ENCODE measurements at regions not wholly inside any gene's neighbourhood (a gene's known extent, or its start where the extent isn't known, plus 50 kb on each side); places are given as distances from the start of the nearest gene placed in this dataset.

- no peak overlapping the region for H3K4me3 ChIP-seq (ENCODE audit: low read depth, low read length)
- DNase-seq (ENCODE audit: low read depth, low spot score), result no peak
- in situ Hi-C loops (cut with HindIII; ENCODE audit: low sequenced_read_pairs), result no loop called here
- TF ChIP-seq CTCF (IDR thresholded peaks at IDR 0.05; ENCODE audit: low read depth, low read length), result no peak
Observed at GRCh38 chr20:57921676-57922075, 211.9 kb upstream of the PMEPA1 start.

- DNase-seq (ENCODE audit: low read depth, low spot score), result no peak
- no peak for TF ChIP-seq CTCF (IDR thresholded peaks at IDR 0.05; ENCODE audit: low read depth, low read length)
- no peak overlapping the region for H3K4me3 ChIP-seq (ENCODE audit: low read depth, low read length)
- in situ Hi-C loops (cut with HindIII; ENCODE audit: low sequenced_read_pairs), result no loop called here
Observed at GRCh38 chr20:57920971-57921370, 211.2 kb upstream of the PMEPA1 start.

GRCh38 chr20:57919049-57919448 lies 209.2 kb upstream of the PMEPA1 start:
- TF ChIP-seq CTCF (IDR thresholded peaks at IDR 0.05; ENCODE audit: low read depth, low read length), result no peak

GRCh38 chr20:57918551-57918950 lies 208.7 kb upstream of the PMEPA1 start:
- in situ Hi-C loops (cut with HindIII; ENCODE audit: low sequenced_read_pairs), result no loop called here
- no peak for TF ChIP-seq CTCF (IDR thresholded peaks at IDR 0.05; ENCODE audit: low read depth, low read length)
- no peak overlapping the region for H3K4me3 ChIP-seq (ENCODE audit: low read depth, low read length)
- no peak for DNase-seq (ENCODE audit: low read depth, low spot score)

More at GRCh38 chr20:57919049-57919448, 209.2 kb upstream of the PMEPA1 start:
- in situ Hi-C loops (cut with HindIII; ENCODE audit: low sequenced_read_pairs), result no loop called here
- H3K4me3 ChIP-seq (ENCODE audit: low read depth, low read length), result no peak overlapping the region
- DNase-seq (ENCODE audit: low read depth, low spot score), result no peak

GRCh38 chr20:57914205-57914604 lies 204.4 kb upstream of the PMEPA1 start:
- no peak overlapping the region for H3K4me3 ChIP-seq (ENCODE audit: low read depth, low read length)
- in situ Hi-C loops (cut with HindIII; ENCODE audit: low sequenced_read_pairs), result no loop called here
- no peak for DNase-seq (ENCODE audit: low read depth, low spot score)
- no peak for TF ChIP-seq CTCF (IDR thresholded peaks at IDR 0.05; ENCODE audit: low read depth, low read length)

- no peak overlapping the region for H3K4me3 ChIP-seq (ENCODE audit: low read depth, low read length)
- no peak for TF ChIP-seq CTCF (IDR thresholded peaks at IDR 0.05; ENCODE audit: low read depth, low read length)
- no peak for DNase-seq (ENCODE audit: low read depth, low spot score)
- in situ Hi-C loops (cut with HindIII; ENCODE audit: low sequenced_read_pairs), result no loop called here
Observed at GRCh38 chr20:57913156-57913930, 203.5 kb upstream of the PMEPA1 start.
